ENCODE measurements at regions not wholly inside any gene's neighbourhood (a gene's known extent, or its start where the extent isn't known, plus 50 kb on each side); places are given as distances from the start of the nearest gene placed in this dataset.

GRCh38 chr9:7984203-7984602, 184.6 kb upstream of the DMAC1 start:
- no peak for DNase-seq (ENCODE audit: low read depth in 2 of 2)

- DNase-seq (ENCODE audit: low read depth in 2 of 2): no peak
These were observed 183.9 kb upstream of the DMAC1 start for GRCh38 chr9:7983490-7983889.

GRCh38 chr9:7982907-7983306, 183.3 kb upstream of the DMAC1 start:
- no peak for DNase-seq (ENCODE audit: low read depth in 2 of 2)

GRCh38 chr9:7980691-7981289, 181.2 kb upstream of the DMAC1 start:
- DNase-seq (ENCODE audit: low read depth in 2 of 2): no peak

- DNase-seq (ENCODE audit: low read depth in 2 of 2): no peak
These were observed 180.5 kb upstream of the DMAC1 start for GRCh38 chr9:7980041-7980440.

GRCh38 chr9:7979611-7980010, 180.0 kb upstream of the DMAC1 start:
- no peak for DNase-seq (ENCODE audit: low read depth in 2 of 2)

- DNase-seq (ENCODE audit: low read depth in 2 of 2): no peak
These were observed 178.0 kb upstream of the DMAC1 start for GRCh38 chr9:7977586-7977985.

GRCh38 chr9:7976856-7977255, 177.3 kb upstream of the DMAC1 start:
- no peak for DNase-seq (ENCODE audit: low read depth in 2 of 2)

GRCh38 chr9:7976167-7976755, 176.7 kb upstream of the DMAC1 start:
- DNase-seq (ENCODE audit: low read depth in 2 of 2): peak; percentile 35 to 51

- no peak for DNase-seq (ENCODE audit: low read depth in 2 of 2)
These were observed 175.8 kb upstream of the DMAC1 start for GRCh38 chr9:7975336-7975735.

- no peak for DNase-seq (ENCODE audit: low read depth in 2 of 2)
These were observed 174.9 kb upstream of the DMAC1 start for GRCh38 chr9:7974335-7974960.

GRCh38 chr9:7973123-7973522, 173.5 kb upstream of the DMAC1 start:
- DNase-seq (ENCODE audit: low read depth in 2 of 2): no peak

- DNase-seq (ENCODE audit: low read depth in 2 of 2): no peak
These were observed 171.2 kb upstream of the DMAC1 start for GRCh38 chr9:7970681-7971330.

- no peak for DNase-seq (ENCODE audit: low read depth in 2 of 2)
These were observed 169.1 kb upstream of the DMAC1 start for GRCh38 chr9:7968687-7969086.

- DNase-seq (ENCODE audit: low read depth in 2 of 2): no peak
These were observed 168.3 kb upstream of the DMAC1 start for GRCh38 chr9:7967851-7968250.

GRCh38 chr9:7967093-7967827, 167.7 kb upstream of the DMAC1 start:
- DNase-seq (ENCODE audit: low read depth in 2 of 2): no peak

- no peak for DNase-seq (ENCODE audit: low read depth in 2 of 2)
These were observed 165.5 kb upstream of the DMAC1 start for GRCh38 chr9:7965063-7965462.

- no peak for DNase-seq (ENCODE audit: low read depth in 2 of 2)
These were observed 163.4 kb upstream of the DMAC1 start for GRCh38 chr9:7963026-7963425.

- no peak for DNase-seq (ENCODE audit: low read depth in 2 of 2)
These were observed 161.5 kb upstream of the DMAC1 start for GRCh38 chr9:7961076-7961475.

GRCh38 chr9:7960320-7961050, 160.9 kb upstream of the DMAC1 start:
- DNase-seq (ENCODE audit: low read depth in 2 of 2): no peak

GRCh38 chr9:7957803-7958202, 158.2 kb upstream of the DMAC1 start:
- no peak for DNase-seq (ENCODE audit: low read depth in 2 of 2)

- no peak for DNase-seq (ENCODE audit: low read depth in 2 of 2)
These were observed 148.0 kb upstream of the DMAC1 start for GRCh38 chr9:7947577-7947976.
